ENCODE measurements at regions not wholly inside any gene's neighbourhood (a gene's known extent, or its start where the extent isn't known, plus 50 kb on each side); places are given as distances from the start of the nearest gene placed in this dataset.

GRCh38 chr22:49325531-49326395 lies 501.9 kb downstream of the BRD1 start:
- TF ChIP-seq GATA2 (IDR thresholded peaks at IDR 0.05; ENCODE audit: low read depth, low read length), result no peak
- TF ChIP-seq GATA3 (IDR thresholded peaks at IDR 0.05; ENCODE audit: low read depth, low read length), result no peak
